GM03348 (cell line): ENCODE measurements at regions not wholly inside any gene's neighbourhood (a gene's known extent, or its start where the extent isn't known, plus 50 kb on each side); places are given as distances from the start of the nearest gene placed in this dataset.
A peak's percentile ranks its signal among the peaks of the same experiment; 100 is the strongest.

Experiments
- DNase-seq: peaks from one replicate; pipeline ENCODE4 v3.0.0; 2012; ENCODE audit warnings: low spot score

GRCh38 chr6:121499666-121500065 lies 64.2 kb downstream of the GJA1 start:
- no peak for DNase-seq

DNA sequence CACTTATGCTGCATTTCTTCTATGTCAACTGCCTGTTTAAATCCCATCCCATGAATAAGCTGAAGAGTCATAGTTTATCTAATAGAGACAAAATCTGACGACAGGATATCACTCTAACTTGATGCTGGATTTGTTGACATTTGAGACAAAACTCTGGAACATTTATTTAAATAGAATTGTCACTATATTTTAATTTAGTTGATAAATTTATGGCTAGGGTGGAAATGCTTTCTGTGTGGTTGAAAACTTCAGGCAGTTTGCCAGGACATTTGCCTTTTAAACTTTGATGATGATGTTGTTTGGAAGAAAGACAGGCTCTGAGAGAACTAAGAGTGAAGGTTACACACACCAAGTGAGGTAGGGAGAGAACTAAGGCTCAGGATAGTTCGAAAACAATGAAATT lies 68.1 kb downstream of the GJA1 start:
- DNase-seq: no peak

GRCh38 chr6:121504227-121504626 lies 68.8 kb downstream of the GJA1 start:
- DNase-seq: peak; percentile 57

GRCh38 chr6:121505284-121505683 lies 69.8 kb downstream of the GJA1 start:
- no peak for DNase-seq

GRCh38 chr6:121506761-121507754 lies 71.6 kb downstream of the GJA1 start:
- DNase-seq: peak; percentile 11

DNA sequence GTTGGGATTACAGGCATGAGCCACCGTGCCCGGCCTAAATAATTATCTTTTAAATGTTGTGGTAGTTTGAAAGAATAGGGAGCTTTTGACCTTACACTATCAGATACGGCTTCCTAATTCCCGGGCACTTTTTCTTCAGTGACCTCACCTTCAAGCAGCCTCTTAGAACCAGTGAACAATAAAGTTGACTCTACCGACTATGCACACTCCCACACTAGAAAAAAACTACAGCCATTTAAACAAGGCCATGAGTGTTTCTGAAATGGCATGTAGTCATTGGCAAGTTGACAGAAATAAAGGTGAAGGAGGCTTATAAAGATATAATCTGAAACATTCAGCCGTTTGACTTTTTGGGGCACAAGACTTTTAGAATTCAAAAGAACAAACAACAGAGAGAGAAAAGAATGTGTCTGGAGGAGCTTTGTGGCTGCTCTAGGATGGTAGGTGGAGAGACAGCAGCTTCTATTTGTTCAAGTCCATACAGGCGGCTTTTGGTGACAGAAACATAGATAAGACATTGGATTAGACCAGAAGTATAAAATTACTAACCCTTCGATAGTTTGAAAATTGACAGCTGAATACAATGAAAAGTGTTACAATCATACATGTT lies 75.2 kb downstream of the GJA1 start:
- no peak for DNase-seq

- DNase-seq: no peak
Measured at GRCh38 chr6:121515630-121516265, 80.3 kb downstream of the GJA1 start.

- DNase-seq: no peak
Measured at GRCh38 chr6:121516331-121516730, 80.9 kb downstream of the GJA1 start.

DNA sequence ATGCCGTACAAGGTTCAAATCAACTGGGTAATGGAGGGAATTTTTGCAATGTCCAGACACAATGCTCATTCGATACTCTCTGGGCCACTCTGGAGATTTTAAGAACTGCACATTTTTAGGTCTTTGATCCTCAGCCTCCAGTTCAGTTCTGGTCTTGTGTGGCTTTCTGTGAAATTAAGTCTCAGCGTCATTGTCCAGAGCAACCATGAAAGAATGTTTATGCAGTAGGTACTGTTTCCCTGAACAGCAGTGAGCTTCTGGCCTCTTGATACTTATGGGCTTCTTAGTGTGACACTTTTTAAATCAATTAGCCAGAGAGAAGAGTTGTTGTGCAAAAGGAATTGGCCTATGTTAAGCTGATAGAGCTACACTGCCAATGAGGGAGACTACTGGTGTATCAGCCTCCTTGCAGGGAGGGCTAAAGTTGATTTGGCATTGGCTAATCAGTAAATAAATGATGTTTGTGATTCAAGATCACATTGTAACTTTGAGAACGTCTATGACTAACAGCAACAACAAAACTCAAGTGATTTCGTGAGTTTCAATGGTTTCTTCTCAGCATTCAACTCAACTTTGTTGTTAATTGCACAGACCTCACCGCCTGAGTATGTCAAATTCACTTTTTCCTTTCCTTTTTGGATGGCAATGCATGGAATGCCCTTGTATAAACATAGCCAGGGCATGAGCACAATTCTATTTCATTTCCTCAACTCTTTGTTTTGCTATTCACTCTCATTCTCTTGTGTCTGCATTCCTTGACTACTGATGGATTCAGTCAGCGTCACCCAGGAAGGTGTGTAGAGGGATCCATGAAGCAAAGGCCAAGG lies 85.1 kb downstream of the GJA1 start:
- DNase-seq: no peak

- DNase-seq: no peak
Measured at GRCh38 chr6:121521164-121521555, 85.7 kb downstream of the GJA1 start.

DNA sequence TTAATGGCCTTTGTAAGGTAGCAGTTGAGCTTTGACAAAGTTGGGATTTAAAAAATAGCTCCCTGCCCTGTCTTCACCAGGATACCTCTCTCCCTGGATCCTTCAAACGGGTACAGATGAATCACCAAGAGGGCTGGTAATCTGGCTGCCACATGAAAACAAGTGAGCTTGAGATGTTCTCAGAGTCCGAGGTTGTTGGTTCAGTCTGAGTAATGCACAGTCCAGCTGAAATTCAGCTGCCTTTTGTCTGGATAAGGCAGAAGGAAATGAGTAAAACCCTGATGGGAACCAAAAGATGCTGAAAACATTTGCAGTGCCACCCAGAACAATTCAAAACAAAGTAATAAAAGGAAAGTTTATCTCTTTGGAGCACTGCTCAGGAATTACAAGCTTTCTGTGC lies 86.8 kb downstream of the GJA1 start:
- peak; percentile 76 for DNase-seq

DNA sequence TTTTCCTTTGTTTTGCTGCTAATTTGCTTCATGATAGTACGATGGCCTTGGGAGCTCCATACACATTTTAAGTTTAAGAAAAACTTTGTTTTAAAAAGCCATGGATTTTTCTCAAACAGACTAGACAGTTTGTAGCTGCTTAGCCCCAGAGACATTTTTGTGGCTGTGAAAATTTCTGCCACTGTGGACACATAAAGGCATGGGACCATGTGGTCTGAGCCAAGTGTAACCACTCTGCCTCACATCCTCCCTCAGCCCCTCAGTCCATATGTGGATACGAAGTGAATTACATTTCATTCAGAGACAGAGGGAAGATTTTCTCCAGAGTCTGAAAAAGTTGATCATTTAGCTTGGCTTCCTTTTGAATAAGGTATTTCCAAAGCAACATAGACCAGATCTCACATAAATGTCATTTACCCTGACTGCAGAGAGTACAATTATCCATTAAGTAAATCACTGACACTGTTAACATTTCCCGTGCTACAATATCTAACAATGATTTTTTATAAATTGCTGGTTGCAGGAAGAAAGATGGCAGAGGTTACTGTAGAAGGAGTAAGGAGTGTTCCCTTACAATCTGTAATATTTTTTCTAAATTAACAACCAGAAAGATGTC lies 87.4 kb downstream of the GJA1 start:
- DNase-seq: peak; percentile 41

DNA sequence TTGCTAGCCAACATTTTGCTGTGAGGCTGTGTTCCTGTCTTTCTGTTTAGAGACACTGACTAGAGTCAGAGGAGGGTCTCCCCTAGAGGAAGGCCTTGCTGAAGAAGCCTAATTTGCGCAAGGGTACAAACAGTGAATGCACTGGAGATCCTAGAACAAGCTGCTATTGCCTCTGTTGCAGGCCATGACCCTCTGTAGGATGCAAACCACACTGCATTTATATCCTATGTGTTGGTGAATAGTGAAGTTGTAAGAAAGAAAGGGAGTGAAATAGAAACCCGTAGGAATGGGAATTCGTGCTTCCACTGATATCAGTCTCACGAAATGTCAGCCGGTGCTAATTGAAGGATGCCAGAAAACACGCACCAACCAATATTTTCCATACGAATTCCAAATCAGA lies 88.2 kb downstream of the GJA1 start:
- DNase-seq: no peak

GRCh38 chr6:121526282-121526681 lies 90.8 kb downstream of the GJA1 start:
- no peak for DNase-seq

- DNase-seq: no peak
Measured at GRCh38 chr6:121531658-121532169, 96.3 kb downstream of the GJA1 start.

DNA sequence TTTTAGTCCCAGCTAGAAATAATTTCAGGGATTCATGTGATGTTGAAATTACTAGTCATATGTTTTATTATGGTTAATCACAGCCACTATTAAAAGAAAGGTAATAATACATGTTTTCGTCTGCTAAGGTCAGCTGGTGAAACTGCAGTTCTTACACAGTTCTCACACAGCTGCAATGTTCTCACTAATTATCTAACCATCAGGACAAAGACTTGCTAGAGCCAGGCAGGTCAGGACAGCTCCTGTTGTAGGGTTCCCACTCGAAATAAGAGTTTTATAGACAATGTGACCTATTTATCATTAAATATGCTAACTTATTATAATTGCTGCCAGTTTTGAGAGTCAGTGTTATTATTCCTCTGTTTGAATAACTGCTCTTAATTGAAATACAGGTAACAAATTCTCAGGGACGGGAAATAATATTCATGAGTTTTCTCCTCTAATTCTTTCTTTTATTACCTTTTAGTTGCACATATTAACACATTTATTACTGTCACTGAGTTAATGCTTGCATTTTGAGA lies 97.9 kb downstream of the GJA1 start:
- DNase-seq: no peak

GRCh38 chr6:121535777-121536176 lies 100.3 kb downstream of the GJA1 start:
- DNase-seq: no peak

DNA sequence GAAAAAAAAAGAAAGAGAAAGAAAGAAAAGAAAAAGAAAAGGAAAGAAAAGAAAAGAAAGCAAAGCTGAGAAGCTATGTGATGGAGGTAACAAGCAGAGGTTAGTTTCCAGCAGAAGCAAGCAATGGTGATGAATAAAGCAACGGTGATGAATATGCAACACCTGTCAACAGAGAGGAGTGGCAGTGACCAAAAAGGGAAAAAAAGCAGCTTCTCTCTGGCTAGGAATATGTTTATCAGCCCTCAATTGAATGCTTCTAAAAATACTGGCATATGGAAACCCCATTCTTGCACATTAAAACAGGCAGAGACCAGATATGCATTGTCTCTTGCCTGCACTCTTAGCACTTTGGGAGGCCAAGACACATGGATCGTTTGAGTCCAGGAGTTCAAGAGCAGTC lies 100.9 kb downstream of the GJA1 start:
- DNase-seq: no peak

DNA sequence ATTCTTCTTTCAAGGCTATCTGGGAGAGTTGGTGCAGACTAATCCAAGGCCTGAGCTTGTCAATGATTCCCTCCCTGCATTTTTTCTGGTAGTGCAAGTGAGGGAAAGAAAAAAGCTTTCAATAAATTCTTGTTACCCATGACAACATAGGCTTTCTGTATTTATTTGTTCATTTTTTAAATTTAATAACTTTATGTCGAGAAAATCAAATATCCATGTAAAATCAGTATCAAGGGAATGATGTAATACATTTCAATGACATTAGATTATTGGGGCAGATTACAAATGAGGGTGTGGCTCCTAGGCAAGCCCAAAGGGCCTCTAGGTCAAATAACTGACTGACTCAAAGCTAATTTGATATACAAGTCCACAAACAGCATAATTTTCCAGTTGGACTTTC lies 104.0 kb downstream of the GJA1 start:
- DNase-seq: no peak

DNA sequence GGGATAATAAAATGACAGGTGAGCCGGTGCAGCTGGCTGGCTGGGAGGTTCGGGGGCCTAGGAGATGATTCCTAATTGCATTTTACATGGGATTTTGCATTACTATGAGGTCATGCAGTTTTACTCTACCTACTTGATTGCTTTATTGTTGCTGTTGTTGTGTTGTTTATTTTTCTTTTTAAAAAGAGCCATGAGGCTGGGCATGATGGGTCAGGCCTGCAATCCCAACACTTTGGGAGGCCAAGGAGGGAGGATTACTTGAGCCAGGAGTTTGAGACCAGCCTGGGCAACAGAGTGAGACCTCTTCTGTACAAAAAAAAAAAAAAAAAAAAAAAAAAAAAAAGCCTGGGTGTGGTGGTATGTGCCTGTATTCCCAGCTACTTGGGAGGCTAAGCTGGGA lies 104.8 kb downstream of the GJA1 start:
- DNase-seq: no peak

DNA sequence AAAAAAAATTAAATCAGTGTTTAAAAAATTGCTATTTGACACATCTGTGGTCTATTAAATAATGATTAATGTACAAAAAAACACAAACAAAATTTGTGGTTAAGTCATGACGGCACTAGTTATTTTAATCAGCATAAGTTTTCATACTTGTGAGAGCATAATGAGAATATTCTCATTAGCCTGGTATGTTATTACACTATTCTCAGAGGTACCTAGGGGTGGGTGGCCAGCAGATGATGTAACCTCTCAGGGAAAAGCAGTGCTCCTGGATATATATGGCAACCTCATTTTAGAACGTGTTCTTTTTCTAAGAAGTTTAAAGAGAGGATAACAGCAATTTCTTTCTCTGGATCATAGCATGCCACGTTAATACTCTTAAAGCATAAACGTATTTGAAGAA lies 109.2 kb downstream of the GJA1 start:
- peak; percentile 18 for DNase-seq
